ENCODE measurements at regions not wholly inside any gene's neighbourhood (a gene's known extent, or its start where the extent isn't known, plus 50 kb on each side); places are given as distances from the start of the nearest gene placed in this dataset.

DNA sequence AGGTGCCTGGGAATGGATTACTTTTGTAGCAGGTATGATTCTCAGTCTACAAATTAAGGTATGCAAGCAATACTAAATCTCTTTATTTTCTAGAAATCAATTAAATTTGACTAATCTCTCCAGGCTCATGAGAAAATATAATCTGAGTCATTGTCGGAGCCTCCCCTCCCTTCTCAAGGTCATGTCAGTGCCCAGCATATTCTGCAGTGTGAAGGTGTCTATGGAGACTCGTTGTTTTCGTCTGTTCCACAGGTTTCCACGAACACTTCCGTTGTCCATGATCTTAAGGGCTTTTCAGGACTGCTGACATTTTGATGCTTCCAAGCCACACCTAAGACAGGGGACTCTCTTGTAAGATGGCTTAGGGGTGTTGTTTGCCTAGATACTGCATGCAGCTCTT is 56.6 kb upstream of the SCOC start:
- no peak for DNase-seq

DNA sequence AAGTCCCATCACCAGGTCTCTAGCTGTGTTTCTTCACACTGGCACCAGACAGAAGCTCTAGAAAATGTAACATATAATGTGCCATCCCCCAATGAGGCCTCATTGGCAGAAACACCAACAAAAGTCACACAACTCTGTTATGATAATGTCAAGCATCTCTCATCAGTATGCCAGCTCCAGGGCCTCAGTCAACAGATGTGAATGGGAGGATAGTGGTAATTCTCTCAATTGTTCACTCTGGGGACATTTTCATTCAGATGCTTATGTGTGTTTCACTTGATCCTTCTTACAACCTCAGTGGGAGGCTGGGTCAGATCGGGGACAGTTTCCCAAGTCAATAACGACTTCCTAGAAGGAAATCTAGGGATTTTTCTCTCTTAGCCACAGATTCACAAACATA is 57.5 kb upstream of the SCOC start:
- no peak for DNase-seq

DNA sequence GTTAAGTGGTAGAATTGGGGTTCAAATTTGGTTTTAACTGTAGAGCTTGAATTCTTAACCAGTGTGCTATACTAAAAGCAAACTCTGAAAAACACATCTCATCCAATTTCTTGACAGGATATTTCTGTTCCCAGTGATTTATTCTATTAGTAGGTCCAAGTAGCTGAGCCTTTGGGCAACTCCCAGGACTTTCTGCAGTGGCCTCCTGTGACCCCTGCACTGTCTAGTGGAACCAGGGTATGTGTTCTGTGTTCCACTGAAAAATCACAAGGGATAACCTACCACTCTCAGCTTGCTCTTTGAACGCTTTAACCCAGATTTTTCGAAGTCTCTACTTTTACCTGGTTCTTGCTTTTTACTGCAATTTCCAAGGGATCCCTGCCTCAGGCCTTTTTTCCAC is 58.0 kb upstream of the SCOC start:
- no peak for DNase-seq

DNA sequence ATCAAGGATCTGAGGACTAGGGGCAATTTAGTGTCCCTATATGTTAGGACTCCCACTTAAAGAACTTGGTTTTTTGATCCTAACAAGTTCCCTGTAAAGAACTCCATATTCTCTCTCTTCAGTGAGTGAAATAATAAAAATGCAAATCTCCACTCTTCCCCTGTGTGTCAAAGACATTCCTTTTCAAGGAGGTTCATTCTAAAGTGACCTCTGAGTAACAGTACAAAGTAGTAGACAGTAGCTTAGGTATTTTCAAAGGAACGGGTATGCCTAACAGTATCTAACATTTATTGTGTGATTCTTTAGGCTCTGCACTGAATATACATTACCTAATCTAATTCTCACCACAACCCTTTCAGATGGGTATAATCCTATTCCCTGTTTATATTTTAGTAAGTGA is 58.4 kb upstream of the SCOC start:
- DNase-seq: no peak

DNA sequence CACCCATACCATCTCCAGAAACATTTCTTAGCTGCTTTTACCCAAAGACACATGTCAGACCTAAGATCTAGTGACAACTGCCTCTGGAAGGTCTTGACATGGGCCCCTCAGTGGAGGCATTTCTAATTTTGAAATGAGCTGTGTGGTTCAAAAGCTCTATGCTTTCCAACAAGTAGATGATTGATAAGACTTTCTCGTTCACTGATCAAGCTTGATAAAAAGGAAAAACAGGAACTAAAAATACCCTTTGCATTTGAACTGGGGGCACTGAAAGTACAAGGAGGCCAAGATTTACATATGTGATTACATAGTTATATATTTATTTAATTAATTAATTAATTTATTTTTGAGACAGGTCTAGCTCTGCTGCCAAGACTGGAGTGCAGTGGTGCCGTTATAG is 61.3 kb upstream of the SCOC start:
- DNase-seq: no peak

DNA sequence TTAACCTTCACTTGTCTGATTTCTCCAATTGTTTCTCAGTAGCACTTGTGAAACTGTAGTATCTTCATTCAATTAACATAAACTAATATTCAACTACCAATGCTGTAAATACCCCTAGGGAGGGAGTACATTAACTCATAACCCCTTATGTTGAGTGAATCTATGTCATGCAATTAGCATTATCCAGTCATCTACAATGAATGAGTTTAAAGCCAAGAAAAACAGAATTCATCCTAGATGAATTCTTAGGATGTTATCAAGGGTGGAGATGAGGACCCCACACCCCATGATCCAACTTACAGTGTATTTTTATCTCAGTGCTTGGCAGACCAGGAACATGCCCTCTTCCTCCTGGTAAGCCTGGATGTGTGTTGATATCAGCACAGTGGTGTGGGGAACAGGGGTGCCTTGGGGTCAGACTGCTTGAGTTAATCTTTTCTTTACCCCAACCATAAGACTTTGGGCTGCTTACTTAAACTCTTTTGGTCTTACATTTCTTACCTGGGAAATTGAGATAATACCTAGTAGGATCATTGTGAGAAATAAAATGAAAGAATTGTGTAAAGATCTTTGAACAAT is 62.1 kb upstream of the SCOC start:
- DNase-seq: no peak

DNA sequence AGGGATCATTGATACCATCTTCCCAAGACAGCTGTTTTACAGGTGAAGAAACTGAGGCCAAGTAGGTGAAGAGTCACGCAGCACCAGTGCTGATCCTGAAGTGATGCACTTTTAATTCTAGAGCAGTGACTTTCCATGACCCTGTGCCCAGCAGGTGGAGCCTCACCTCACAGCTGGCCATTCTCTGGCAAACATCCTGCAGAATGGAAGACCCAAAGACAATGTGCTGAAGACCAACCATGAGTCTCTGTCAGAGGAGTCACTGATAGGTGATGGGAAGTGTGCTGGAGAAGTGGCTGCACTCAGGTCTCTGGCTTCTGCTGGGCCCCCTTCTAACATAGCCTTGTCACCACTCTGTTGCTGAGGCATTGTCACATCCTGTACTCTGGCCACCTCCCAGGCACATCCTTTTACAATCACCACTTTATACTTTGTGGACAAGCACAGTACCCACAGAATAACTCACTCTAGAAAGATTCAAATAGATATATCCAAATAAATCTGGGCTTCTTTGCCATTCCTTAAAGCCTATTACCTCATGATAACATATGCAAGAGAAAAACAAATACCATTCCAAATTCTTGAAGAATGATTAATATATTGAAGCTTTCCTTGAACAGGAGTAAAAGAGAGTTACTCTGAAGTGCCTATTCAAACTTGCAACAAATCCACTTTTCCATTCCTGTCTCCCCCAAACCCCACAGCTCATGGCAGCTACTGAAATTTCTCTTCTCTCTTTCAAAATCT is 64.1 kb upstream of the SCOC start:
- no peak for DNase-seq

DNA sequence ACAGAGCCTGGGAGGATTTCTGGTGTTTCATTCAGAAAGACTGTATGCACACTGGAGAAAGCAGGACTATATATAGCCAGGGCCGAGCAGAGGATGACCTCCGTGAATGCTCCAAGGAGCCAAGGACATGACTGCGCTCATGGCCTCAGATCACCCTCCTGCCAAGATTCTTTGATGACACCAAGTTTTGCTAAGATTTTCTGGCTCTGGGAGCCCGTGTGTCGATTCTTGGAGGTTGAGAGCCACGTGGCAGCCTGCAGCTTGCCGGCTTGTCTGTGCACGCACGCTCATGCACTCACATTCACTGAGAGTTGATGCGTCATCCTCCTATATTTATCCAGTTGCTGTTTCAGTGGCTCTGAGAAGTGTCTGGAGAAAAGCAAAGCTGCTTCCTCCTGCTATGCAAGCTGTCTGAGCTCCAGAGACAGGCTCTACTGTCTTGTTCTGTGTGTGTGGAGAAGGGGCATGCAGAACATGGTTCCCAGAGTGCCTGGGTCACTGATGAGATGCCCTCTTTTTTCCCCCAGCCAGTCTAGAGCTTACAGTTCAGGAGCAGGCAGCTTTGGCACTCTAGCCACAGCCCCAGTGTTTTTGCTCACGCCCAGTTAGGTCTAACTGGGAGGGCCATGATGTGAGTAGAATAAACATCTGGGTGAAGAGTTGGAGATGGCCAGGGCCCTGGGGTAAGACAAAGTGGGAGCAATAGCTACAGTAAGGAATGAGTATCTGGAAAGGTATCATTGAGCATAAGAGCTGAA is 64.9 kb upstream of the SCOC start:
- DNase-seq: no peak

DNA sequence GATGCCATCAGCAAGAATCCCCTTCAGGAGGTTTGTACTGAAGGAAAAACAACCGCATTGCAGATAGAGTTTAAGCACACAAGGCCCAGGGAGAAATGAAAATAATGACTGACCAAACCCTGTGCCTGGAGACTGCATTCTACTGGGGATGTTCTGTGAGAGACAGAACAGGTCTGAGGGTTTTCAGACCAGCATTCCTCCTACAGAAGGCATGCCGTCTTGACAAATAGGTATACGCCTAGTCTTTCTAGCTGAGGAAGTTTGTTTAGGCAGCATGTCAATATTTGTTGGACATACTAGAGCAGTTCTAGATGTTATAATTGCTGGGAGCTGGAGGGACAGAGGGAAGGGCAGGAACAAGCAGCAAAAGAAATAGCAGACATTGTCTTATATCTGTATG is 68.4 kb upstream of the SCOC start:
- no peak for DNase-seq

DNA sequence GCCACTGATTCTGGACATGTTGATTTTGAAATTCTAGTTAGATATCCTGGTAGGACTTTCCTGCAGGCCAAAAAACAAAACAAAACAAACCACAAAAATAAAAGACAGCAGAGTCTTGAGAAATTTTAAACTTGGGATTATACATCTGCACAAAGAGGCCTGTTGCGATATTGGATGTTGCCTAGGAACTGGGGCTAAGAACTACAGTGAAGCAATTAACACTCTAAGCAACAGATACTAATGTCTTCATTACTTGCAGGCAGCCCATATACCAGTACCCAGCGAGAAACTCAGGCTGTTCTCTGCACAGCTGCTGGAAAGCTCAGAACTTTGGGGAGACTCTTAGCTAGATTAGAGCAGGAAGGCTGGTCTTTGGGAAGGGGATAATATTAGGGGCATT is 69.1 kb upstream of the SCOC start:
- DNase-seq: no peak

DNA sequence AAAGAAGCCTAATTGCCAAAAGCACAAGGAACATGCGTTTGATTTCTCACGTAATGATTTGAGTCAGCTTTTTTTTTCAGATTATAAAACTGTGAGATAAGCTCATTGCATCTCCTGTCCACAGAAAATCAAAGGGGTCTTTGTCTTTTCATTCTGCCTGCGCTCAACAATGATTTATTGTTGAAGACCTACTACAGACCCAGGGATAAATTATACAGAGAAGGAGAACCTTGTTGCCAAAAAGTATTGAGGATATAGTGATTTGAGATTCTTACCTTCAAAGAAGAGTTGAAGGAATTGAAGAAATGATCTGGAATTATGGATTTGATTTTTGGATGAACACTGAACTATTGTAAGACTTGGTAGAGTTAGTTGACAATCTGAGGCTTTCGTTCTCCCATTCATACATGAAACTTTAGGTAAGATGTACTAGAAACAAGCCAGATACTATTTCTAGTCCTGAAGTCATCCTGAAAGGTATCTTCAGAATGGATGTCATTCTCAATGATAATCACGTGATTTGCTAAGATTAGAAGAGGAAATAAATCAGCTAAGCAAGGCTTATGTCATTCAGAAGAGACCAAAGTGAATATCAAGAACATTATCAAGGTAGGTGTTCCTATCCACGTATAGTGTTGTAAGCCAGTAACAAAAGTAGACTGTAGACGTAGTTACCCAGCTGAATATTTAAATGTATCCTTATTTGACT is 71.1 kb upstream of the SCOC start:
- DNase-seq: no peak

DNA sequence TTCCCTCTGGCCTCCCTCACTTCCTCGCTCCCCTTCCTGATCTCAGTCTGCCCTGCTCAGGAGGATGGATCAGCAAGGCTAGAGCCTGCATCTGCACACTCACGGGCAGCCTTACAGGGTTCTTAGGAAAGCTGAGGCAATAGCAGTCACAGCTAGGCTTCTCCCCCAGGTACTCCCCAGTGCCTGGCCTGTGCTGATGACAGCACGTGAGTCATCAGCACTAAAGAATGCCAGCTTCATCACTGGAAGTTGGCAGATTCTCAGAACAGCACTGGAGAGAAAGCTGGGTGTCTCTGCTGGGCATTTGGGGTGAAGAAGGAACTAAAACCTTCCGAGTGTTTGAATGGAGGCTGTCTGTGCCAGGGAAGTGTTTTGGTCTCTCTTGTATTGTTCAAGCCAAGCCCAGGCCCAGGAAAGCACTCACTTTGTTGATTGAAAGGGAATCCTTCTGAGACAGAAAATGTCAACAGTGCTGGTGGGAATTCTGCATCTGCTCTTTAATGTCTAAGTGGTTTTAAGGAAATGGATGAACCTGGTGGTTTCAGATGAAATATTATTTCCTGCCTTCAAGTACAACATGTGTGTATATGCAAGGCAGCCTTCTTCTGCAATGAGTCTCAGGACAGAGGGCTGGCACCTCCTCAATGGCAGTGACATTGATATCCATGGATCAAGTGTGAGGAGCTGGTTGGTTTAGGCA is 73.0 kb upstream of the SCOC start:
- DNase-seq: no peak

DNA sequence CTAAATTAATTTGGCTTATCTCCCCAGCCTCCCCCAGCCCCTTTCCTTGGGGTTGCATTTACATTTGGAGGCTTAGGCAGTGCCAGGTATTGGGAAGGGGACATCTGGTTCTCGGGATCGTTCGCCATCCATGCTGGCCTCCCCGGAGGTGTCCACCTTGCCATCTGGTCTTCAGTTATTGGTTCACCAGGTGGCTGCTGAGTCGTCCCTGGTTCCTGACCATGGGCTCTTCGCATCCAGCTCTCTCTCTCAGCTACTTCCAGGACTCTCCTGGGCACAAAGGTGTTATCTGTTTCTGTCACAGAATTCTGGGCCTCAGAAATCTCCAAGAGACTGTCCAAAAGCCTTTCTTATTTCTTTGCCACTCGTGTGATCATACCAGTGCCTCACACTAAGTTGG is 75.4 kb upstream of the SCOC start:
- DNase-seq: no peak

DNA sequence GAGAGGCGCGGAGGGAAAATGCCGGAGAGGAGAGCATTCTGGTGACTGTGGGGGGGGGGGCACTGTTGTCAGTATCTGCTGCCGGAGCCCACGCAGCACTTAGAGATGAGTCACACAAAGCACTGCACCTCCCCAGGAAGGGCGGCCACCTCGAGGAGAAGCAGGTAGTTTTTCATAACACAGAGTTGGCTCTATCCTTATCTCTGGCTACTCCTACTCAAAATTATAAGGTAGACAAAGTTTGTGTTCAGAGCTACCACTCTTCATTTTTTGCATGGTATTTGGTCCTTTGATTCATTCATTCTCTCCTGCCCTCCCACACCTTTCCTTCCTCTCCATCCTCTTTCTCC is 76.2 kb upstream of the SCOC start:
- no peak for DNase-seq

DNA sequence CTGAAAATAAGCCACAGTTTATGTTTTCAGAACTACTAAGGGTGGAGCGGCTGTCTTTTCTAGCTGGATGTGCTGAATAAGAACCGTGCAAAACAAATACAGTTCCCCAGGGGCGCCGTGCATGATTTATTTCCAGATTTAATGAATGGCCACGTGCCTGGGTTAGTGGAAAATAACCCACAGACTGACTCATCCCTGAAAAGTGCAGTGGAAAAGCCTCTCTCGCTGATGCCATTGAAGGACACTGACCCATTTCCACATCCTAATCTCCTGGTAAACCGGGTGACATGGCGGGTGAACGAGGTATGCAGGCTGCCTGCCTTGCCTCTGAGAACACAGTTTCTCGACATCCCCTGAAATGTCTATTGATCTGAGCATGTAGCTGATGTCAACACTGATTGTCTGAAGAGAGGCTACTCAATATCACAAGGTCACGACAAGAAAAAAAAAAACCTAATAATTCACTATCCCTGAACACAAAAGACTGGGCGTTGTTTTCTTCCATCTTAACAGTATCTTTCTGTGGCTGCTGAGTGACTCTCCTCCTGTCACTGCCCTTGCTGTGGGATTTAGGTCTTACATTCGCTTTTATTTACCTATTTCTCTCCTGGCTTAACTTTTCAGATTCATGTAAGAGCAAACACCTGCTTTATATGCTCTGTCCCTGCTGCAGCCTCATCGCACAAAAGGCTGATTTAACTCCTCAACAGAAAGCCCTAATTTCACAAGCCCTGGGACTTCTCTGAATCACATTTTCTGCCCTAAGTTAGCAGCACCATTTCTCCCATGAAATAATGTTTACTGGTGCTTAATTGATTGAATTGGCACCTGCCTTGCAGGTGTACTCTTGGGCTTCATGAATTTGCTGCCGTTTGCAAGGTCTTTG is 76.9 kb upstream of the SCOC start:
- no peak for DNase-seq

DNA sequence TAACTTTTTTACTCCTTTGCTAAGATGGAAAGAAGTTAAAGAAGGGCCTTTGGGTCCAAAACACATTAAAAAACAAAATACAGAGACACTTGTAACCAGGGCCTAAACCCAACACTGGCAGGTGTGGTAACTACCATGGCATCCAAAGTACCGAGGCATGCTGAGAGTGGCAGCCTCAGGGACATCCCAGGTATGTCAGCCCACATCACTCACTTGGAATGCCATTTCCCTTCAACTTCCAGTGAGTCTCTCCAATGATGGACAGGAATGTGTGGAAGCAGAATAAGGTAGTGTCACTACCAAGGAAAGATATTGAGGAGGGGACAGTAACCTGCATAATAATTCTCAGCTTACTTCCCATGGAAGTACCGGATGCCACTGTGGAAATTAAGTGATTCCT is 79.5 kb upstream of the SCOC start:
- DNase-seq: no peak

DNA sequence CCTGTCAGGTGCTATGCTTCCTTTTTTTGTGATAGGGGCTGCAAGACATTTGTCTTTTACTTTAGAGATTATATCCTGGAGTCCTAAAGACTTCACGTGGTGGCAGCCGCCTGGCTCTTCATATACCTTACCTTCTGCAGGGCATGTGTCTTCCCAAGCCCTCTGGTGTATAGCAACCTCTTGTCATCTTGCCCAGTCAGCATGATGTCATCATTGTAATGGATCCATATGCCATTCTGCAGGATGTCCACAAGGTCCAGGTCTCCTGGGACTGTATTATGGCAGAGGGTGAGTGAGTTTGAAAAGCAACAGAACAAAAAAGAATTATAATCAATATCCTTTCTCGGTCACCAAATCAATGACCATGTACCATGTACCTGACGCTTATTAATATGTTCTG is 82.2 kb upstream of the SCOC start:
- DNase-seq: no peak

DNA sequence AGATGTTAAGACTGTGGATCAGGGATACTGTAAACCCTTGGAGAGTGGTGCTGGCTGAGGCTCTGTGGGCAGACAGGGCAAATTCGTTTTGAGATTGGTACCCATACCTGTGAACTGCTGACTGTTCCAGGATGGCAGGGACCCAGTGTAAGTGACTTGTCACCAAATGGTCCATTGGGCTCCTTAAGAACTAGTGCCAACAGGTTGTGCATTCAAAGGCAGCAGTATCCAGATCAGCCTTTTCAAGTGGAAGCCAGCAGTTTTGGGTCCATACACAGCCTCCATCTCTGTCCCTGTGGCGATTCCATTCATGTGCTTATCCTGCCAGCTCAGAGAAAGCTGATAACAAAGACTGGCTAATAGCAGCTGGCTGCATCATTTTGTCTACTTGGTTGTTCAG is 84.0 kb upstream of the SCOC start:
- DNase-seq: no peak

DNA sequence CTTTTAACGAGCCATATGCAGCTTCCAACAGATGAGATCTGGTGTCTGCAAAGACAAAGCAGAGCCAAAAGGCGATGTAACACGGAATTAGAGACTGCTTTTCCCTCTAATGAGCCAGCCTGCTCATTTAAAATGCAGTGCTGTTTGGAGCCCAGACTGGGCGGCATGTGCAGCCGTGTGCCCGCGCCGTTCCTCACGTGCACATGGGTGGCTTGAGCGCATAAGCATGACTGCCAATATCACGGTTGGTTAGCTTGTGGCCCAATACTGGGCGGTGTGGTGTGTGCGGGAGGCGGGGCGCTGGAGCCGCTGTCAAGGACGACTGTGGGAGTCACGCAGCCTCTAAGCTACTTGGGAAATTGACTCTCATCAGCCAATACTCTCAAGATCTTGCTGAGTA is 87.0 kb upstream of the SCOC start:
- no peak for DNase-seq

DNA sequence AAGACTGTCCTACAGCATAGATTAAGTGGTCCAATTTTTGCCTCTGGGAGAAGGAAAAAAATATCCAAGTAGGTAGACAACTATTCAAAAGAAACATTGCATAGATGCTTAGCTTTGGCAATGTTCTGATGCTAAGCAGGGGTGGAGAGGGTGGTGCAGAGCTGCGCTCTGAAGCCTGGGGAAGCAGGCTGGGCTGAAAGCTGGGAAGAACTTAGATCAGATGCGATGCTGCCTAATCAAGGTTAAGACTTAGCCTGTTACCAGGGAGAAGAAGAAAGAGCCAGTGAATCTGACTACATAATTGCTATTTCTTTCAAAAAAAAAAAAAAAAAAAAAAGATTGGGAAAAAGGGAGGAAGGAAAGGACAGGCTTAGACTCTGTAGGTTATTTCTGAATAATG is 89.0 kb upstream of the SCOC start:
- no peak for DNase-seq

DNA sequence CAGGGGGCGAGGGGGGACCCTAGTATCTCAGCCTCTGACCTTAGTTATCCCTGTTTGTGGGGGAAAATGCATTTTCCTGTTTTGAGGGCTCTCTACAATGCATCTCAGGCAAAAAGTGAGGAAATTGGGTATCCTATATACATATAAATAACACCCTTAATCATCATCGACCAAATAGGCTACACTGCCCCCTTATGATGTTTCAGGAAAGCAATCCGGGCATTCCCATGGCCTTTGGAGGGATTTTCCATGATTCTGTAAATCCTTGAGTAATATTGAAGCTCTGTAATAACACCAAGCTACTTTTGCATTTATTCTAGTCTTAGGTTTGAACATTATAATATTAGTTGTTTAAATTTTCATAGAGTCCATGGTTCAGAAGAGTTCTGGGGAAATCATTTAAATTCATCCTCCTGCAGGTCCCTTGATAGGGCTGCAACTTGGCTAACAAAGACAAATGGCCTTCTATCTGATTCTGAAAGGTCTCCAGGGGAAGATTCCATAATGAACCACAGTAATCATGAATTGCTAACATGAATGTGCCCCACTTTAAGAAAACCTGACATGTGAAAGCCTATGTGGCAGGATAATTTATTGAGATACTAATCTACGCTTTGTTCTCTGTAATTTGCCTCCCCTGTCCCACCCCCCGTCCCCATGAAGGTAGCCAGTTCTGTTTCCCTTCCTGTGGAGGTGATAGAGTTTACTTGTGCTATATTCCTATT is 91.5 kb upstream of the SCOC start:
- DNase-seq: no peak

DNA sequence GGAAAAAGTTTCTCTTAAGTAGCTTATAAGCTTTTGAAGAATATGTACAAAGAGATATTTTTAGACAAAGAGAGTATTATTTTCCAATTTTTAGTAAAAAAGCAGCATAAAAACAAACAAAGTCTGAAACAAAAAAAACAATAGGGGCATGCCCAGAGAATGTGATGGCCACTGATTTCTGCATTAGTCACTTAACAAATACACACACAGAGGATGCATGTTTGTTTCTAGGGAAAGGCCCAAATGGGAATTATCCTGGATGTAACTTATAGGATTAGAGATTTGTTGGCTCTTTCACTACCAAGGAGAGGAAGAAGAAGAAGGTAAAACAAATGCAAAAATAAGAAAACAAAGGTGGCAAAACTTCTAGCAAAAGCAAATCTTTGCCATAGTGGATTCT is 95.9 kb upstream of the SCOC start:
- DNase-seq: no peak
